ENCODE measurements at regions not wholly inside any gene's neighbourhood (a gene's known extent, or its start where the extent isn't known, plus 50 kb on each side); places are given as distances from the start of the nearest gene placed in this dataset.

DNA sequence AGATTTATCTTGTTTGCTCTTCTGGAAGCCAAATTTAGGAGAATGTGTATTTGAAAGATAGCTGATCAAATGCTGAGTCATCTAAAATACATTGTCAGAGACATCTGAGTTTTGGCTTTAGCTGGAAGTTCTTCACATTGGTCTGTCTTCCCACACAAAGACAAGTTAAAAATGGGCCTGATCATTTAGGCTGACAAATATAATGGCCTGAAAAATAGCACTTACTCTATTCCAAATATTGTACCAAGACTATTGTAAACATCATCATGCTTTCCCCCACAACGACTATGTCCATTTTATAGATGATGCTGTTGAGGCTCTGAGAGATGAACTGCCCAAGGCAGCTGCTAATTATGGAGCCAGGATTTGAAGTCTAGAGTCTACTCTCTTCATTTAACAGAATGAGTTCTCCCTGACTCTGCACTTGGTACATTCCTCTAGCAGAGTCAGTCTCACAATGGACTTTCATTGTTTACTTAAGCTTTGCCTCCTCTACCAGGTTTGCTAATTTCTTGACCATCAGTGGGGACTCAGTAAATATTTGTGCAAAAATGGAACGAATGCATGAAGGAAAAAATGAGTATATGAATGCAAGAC, 619.4 kb upstream of the KLF4 start:
- Mint-ChIP-seq H3K27ac (no peak overlapping the region; the same call in 1 of the 2 replicates), H3K9me3 (no peaks in the 10 kb centered on the region), H3K36me3 (ENCODE audit: low read depth) (no peaks in the 10 kb centered on the region), H3K4me1 (peaks cover 8% of the 10 kb centered on the region), H3K27me3 (ENCODE audit: insufficient read depth, low read depth, poor library complexity) (peaks cover 2% of the 10 kb centered on the region), H3K4me3 (no peak overlapping the region)
- Histone ChIP-seq H3K4me3 (no peak overlapping the region), H3K4me1 (ENCODE audit: insufficient read depth) (0 out of 2 replicates have a peak, but pooled peaks cover 4% of the 10 kb centered on the region), H3K4me2 (no peak overlapping the region), H3K27me3 (ENCODE audit: insufficient read depth) (no peaks in the 10 kb centered on the region), H4K20me1 (replicated peaks; ENCODE audit: insufficient read depth) (no peaks in the 10 kb centered on the region), H3K79me2 (replicated peaks; ENCODE audit: insufficient read depth) (no peaks in the 10 kb centered on the region), H3K36me3 (ENCODE audit: insufficient read depth) (no peaks in the 10 kb centered on the region), H3K27ac (ENCODE audit: low read depth) (no peak overlapping the region), H2AFZ (no peak overlapping the region), H3F3A (replicated peaks; ENCODE audit: low read depth) (no peaks in the 10 kb centered on the region), H3K9me2 (ENCODE audit: insufficient read depth) (0 out of 2 replicates have a peak, but pooled peaks cover 4% of the 10 kb centered on the region)
- no peak for ATAC-seq
- TF ChIP-seq, protein P1, sequence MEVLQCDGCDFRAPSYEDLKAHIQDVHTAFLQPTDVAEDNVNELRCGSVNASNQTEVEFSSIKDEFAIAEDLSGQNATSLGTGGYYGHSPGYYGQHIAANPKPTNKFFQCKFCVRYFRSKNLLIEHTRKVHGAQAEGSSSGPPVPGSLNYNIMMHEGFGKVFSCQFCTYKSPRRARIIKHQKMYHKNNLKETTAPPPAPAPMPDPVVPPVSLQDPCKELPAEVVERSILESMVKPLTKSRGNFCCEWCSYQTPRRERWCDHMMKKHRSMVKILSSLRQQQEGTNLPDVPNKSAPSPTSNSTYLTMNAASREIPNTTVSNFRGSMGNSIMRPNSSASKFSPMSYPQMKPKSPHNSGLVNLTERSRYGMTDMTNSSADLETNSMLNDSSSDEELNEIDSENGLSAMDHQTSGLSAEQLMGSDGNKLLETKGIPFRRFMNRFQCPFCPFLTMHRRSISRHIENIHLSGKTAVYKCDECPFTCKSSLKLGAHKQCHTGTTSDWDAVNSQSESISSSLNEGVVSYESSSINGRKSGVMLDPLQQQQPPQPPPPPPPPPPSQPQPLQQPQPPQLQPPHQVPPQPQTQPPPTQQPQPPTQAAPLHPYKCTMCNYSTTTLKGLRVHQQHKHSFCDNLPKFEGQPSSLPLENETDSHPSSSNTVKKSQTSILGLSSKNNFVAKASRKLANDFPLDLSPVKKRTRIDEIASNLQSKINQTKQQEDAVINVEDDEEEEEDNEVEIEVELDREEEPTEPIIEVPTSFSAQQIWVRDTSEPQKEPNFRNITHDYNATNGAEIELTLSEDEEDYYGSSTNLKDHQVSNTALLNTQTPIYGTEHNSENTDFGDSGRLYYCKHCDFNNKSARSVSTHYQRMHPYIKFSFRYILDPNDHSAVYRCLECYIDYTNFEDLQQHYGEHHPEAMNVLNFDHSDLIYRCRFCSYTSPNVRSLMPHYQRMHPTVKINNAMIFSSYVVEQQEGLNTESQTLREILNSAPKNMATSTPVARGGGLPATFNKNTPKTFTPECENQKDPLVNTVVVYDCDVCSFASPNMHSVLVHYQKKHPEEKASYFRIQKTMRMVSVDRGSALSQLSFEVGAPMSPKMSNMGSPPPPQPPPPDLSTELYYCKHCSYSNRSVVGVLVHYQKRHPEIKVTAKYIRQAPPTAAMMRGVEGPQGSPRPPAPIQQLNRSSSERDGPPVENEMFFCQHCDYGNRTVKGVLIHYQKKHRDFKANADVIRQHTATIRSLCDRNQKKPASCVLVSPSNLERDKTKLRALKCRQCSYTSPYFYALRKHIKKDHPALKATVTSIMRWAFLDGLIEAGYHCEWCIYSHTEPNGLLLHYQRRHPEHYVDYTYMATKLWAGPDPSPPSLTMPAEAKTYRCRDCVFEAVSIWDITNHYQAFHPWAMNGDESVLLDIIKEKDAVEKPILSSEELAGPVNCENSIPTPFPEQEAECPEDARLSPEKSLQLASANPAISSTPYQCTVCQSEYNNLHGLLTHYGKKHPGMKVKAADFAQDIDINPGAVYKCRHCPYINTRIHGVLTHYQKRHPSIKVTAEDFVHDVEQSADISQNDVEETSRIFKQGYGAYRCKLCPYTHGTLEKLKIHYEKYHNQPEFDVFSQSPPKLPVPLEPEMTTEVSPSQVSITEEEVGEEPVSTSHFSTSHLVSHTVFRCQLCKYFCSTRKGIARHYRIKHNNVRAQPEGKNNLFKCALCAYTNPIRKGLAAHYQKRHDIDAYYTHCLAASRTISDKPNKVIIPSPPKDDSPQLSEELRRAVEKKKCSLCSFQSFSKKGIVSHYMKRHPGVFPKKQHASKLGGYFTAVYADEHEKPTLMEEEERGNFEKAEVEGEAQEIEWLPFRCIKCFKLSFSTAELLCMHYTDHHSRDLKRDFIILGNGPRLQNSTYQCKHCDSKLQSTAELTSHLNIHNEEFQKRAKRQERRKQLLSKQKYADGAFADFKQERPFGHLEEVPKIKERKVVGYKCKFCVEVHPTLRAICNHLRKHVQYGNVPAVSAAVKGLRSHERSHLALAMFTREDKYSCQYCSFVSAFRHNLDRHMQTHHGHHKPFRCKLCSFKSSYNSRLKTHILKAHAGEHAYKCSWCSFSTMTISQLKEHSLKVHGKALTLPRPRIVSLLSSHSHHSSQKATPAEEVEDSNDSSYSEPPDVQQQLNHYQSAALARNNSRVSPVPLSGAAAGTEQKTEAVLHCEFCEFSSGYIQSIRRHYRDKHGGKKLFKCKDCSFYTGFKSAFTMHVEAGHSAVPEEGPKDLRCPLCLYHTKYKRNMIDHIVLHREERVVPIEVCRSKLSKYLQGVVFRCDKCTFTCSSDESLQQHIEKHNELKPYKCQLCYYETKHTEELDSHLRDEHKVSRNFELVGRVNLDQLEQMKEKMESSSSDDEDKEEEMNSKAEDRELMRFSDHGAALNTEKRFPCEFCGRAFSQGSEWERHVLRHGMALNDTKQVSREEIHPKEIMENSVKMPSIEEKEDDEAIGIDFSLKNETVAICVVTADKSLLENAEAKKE (CRISPR knock-in tag; IDR thresholded peaks at IDR 0.05) = no peak
- TF ChIP-seq JUNB (IDR thresholded peaks at IDR 0.05; ENCODE audit: unreplicated experiment) (no peak), STAT1 (IDR thresholded peaks at IDR 0.05; ENCODE audit: unreplicated experiment) (no peak), POLR2AphosphoS5 (IDR thresholded peaks at IDR 0.05; ENCODE audit: low read depth) (no peak), EZH2 (IDR thresholded peaks at IDR 0.05; ENCODE audit: low read depth, unreplicated experiment) (no peak), CREB1 (CRISPR knock-in tag; IDR thresholded peaks at IDR 0.05; ENCODE audit: low read depth) (no peak)
- TF ChIP-seq, protein P2, sequence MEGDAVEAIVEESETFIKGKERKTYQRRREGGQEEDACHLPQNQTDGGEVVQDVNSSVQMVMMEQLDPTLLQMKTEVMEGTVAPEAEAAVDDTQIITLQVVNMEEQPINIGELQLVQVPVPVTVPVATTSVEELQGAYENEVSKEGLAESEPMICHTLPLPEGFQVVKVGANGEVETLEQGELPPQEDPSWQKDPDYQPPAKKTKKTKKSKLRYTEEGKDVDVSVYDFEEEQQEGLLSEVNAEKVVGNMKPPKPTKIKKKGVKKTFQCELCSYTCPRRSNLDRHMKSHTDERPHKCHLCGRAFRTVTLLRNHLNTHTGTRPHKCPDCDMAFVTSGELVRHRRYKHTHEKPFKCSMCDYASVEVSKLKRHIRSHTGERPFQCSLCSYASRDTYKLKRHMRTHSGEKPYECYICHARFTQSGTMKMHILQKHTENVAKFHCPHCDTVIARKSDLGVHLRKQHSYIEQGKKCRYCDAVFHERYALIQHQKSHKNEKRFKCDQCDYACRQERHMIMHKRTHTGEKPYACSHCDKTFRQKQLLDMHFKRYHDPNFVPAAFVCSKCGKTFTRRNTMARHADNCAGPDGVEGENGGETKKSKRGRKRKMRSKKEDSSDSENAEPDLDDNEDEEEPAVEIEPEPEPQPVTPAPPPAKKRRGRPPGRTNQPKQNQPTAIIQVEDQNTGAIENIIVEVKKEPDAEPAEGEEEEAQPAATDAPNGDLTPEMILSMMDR (conservative IDR thresholded peaks at IDR 0.05; ENCODE audit: low read depth in 2 of 2) = no peak
- no peak for DNase-seq (ENCODE audit: low spot score)

Data from GM23338 (cell line).